DND-41 (cell line): ENCODE measurements at regions not wholly inside any gene's neighbourhood (a gene's known extent, or its start where the extent isn't known, plus 50 kb on each side); places are given as distances from the start of the nearest gene placed in this dataset.

Experiments
- ATAC-seq: fragments of 200-7000 bp; cut with Tn5 transposase; 3 replicates; pipeline ENCODE4 v1.9.1; 2021; ENCODE audit warnings: low read depth; ENCODE audit not compliant: insufficient read depth
- DNase-seq: peaks from one replicate; pipeline ENCODE4 v3.0.0-alpha.2; 2020
- H2AFZ ChIP-seq: 2 replicates; pipeline ENCODE4 v1.6.0; 2012; ENCODE audit warnings: low read depth, low read length
- H3K27ac ChIP-seq: 2 replicates; pipeline ENCODE4 v1.5.1; 2012; ENCODE audit warnings: low read length, inconsistent platforms
- H3K27me3 ChIP-seq: fragments of 200-600 bp; sonication (generic); 2 replicates; pipeline ENCODE4 v1.6.0; 2012; ENCODE audit warnings: low read length, mild to moderate bottlenecking, inconsistent platforms; ENCODE audit not compliant: insufficient read depth, poor library complexity
- H3K36me3 ChIP-seq: 2 replicates; pipeline ENCODE4 v1.5.1; 2012; ENCODE audit warnings: low read length, inconsistent platforms; ENCODE audit not compliant: insufficient read depth
- H3K4me1 ChIP-seq: 2 replicates; pipeline ENCODE4 v1.5.1; 2012; ENCODE audit warnings: mild to moderate bottlenecking, low read length; ENCODE audit not compliant: insufficient read depth
- H3K4me2 ChIP-seq: 2 replicates; pipeline ENCODE4 v1.6.0; 2012; ENCODE audit warnings: mild to moderate bottlenecking, moderate library complexity, low read length, inconsistent platforms; ENCODE audit not compliant: insufficient read depth
- H3K4me3 ChIP-seq, 2 experiments: fragments of 200-600 bp in 1 of 2; shearing (Covaris generic) in 1 of 2; 2 replicates each; pipeline ENCODE4 v1.5.1; 2012 to 2016; ENCODE audit warnings: inconsistent platforms in 2 of 2, low read length in 2 of 2, mild to moderate bottlenecking in 2 of 2, low read depth in 1 of 2, moderate library complexity in 1 of 2
- H3K79me2 ChIP-seq: 2 replicates; pipeline ENCODE4 v1.6.0; 2012; ENCODE audit warnings: low read length, inconsistent platforms; ENCODE audit not compliant: insufficient read depth
- H3K9ac ChIP-seq: 2 replicates; pipeline ENCODE4 v1.6.0; 2012; ENCODE audit warnings: low read depth, mild to moderate bottlenecking, inconsistent platforms, low read length, moderate library complexity
- H3K9me3 ChIP-seq: 2 replicates; pipeline ENCODE4 v1.5.1; 2012; ENCODE audit warnings: low read length, moderate library complexity, mild to moderate bottlenecking, inconsistent platforms; ENCODE audit not compliant: insufficient read depth, severe bottlenecking
- H4K20me1 ChIP-seq: 2 replicates; pipeline ENCODE4 v1.6.0; 2012; ENCODE audit warnings: low read length; ENCODE audit not compliant: insufficient read depth
- EZH2 ChIP-seq: IDR thresholded peaks from 3 replicates; pipeline ENCODE4 v1.6.1; 2012; ENCODE audit warnings: borderline replicate concordance, low read depth, mild to moderate bottlenecking, moderate library complexity, low read length, inconsistent platforms; ENCODE audit not compliant: severe bottlenecking
- TF ChIP-seq, protein P1 (sequence below): IDR thresholded peaks from 2 replicates; pipeline ENCODE4 v1.5.1; 2012; ENCODE audit warnings: borderline replicate concordance, low read length, moderate library complexity, mild to moderate bottlenecking; ENCODE audit not compliant: poor library complexity, severe bottlenecking; ENCODE audit errors: extremely low read depth

DNA sequence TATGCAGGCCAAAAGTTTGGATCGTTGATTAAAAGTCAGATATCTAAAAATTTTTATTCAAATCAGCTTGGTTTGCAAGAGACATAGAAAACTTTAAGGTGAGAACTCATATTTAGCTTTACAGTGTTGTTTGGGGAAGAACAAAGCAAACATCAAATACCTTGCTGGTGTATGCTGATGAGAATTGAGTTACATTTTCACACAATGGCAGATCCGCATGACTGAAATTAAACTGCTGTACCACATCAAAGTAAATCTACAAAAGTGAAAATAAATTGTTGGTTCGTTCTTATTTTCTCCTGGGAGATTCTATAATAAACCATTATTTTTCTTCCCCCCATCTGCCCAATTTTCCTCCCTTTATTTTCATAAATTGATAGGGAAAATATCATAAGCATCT, 198.2 kb upstream of the PCSK5 start:
- H4K20me1 ChIP-seq: no peaks in the 10 kb centered on the region
- H3K27me3 ChIP-seq: no peaks in the 10 kb centered on the region
- no peaks in the 10 kb centered on the region for H3K4me1 ChIP-seq
- no peaks in the 10 kb centered on the region for H3K36me3 ChIP-seq
- no peak for DNase-seq
- H3K4me2 ChIP-seq: no peak overlapping the region
- H3K9me3 ChIP-seq: no peaks in the 10 kb centered on the region
- H3K4me3 ChIP-seq: no peak overlapping the region
- TF ChIP-seq EZH2: no peak
- TF ChIP-seq, protein P1, sequence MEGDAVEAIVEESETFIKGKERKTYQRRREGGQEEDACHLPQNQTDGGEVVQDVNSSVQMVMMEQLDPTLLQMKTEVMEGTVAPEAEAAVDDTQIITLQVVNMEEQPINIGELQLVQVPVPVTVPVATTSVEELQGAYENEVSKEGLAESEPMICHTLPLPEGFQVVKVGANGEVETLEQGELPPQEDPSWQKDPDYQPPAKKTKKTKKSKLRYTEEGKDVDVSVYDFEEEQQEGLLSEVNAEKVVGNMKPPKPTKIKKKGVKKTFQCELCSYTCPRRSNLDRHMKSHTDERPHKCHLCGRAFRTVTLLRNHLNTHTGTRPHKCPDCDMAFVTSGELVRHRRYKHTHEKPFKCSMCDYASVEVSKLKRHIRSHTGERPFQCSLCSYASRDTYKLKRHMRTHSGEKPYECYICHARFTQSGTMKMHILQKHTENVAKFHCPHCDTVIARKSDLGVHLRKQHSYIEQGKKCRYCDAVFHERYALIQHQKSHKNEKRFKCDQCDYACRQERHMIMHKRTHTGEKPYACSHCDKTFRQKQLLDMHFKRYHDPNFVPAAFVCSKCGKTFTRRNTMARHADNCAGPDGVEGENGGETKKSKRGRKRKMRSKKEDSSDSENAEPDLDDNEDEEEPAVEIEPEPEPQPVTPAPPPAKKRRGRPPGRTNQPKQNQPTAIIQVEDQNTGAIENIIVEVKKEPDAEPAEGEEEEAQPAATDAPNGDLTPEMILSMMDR: no peak
- H3K79me2 ChIP-seq: no peaks in the 10 kb centered on the region
- no peak overlapping the region for H2AFZ ChIP-seq
- 0 out of 3 replicates have a peak, but pooled peaks have one; percentile 44 for ATAC-seq
- no peak overlapping the region for H3K9ac ChIP-seq
- no peak overlapping the region for H3K27ac ChIP-seq

DNA sequence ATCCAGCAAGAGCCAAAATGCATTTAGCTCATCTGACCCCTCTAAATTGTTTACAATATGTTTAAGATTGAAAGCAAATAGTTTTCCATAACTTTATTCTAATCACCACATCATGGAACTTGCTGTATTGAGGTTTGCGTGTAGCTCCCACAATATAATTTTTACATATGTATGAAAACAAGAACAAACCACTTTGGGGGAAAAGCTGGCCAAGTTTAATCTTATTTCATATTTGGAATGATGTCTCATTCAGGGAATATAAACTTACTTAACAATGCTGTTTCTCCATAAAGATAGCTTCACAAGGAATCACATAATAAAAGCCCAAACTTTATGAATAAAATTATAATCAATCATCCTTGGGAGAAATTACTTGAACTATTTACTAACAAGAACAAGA, 194.6 kb upstream of the PCSK5 start:
- H3K27ac ChIP-seq: no peak overlapping the region
- no peak overlapping the region for H2AFZ ChIP-seq
- no peaks in the 10 kb centered on the region for H3K9me3 ChIP-seq
- H3K4me1 ChIP-seq: no peaks in the 10 kb centered on the region
- no peak overlapping the region for H3K9ac ChIP-seq
- H4K20me1 ChIP-seq: no peaks in the 10 kb centered on the region
- ATAC-seq: no peak
- TF ChIP-seq, protein P1: no peak
- no peak for TF ChIP-seq EZH2
- H3K4me2 ChIP-seq: no peak overlapping the region
- no peaks in the 10 kb centered on the region for H3K27me3 ChIP-seq
- no peak for DNase-seq
- no peaks in the 10 kb centered on the region for H3K36me3 ChIP-seq
- H3K79me2 ChIP-seq: no peaks in the 10 kb centered on the region
- no peak overlapping the region for H3K4me3 ChIP-seq

DNA sequence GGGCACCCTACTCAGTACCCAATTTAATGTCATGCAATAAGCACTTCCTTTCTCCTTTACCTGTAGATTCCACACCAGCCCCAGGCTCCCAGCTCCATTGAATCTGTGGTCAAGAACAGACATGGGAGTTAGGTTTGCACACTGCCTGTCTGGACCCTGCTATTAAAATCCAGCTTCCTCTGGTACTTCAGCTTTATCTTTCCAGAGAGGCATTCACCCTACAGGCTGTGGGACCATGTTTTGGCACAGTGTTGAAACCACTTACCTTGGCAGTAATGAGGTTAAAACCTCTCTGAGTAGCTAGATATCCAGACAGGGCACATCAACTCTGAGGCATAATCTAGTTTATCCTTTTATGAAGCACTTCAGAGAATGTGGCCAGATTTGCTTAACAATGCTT, 191.5 kb upstream of the PCSK5 start:
- Histone ChIP-seq H3K9ac (no peak overlapping the region), H2AFZ (no peak overlapping the region), H4K20me1 (no peaks in the 10 kb centered on the region), H3K27me3 (no peaks in the 10 kb centered on the region), H3K36me3 (no peaks in the 10 kb centered on the region), H3K9me3 (no peaks in the 10 kb centered on the region), H3K4me3 (no peak overlapping the region), H3K4me2 (no peak overlapping the region), H3K4me1 (no peaks in the 10 kb centered on the region), H3K79me2 (no peaks in the 10 kb centered on the region), H3K27ac (no peak overlapping the region)
- ATAC-seq (no peak), DNase-seq (no peak)
- TF ChIP-seq, protein P1: no peak
- TF ChIP-seq EZH2: no peak
